WERI-Rb-1 (cell line): ENCODE measurements at regions not wholly inside any gene's neighbourhood (a gene's known extent, or its start where the extent isn't known, plus 50 kb on each side); places are given as distances from the start of the nearest gene placed in this dataset.

Experiments used
- DNase-seq: peaks from one replicate; pipeline ENCODE4 v3.0.0-alpha.2; 2020
- H3K27ac ChIP-seq: fragments of 250-450 bp; sonication (Bioruptor Pico); 2 replicates; pipeline ENCODE4 v1.5.1; 2020; ENCODE audit warnings: mild to moderate bottlenecking, moderate library complexity
- H3K27me3 ChIP-seq: fragments of 250-450 bp; sonication (Bioruptor Pico); 2 replicates; pipeline ENCODE4 v1.5.1; 2021; ENCODE audit warnings: mild to moderate bottlenecking, low read depth, moderate library complexity; ENCODE audit not compliant: insufficient read depth, severe bottlenecking
- H3K36me3 ChIP-seq: fragments of 250-450 bp; sonication (Bioruptor Pico); 2 replicates; pipeline ENCODE4 v1.5.1; 2020; ENCODE audit warnings: mild to moderate bottlenecking, moderate library complexity
- H3K4me3 ChIP-seq: 2 replicates; pipeline ENCODE4 v1.5.1; 2011; ENCODE audit warnings: low read depth, mild to moderate bottlenecking, control low read depth, low read length
- H3K9me3 ChIP-seq: fragments of 250-450 bp; sonication (Bioruptor Pico); 2 replicates; pipeline ENCODE4 v1.5.1; 2021; ENCODE audit warnings: mild to moderate bottlenecking, moderate library complexity; ENCODE audit not compliant: severe bottlenecking
- TF ChIP-seq, protein P1 (sequence below): IDR thresholded peaks from 2 replicates; pipeline ENCODE4 v1.5.1; 2011; ENCODE audit warnings: low read depth, mild to moderate bottlenecking, control low read depth, inconsistent platforms, low read length

DNA sequence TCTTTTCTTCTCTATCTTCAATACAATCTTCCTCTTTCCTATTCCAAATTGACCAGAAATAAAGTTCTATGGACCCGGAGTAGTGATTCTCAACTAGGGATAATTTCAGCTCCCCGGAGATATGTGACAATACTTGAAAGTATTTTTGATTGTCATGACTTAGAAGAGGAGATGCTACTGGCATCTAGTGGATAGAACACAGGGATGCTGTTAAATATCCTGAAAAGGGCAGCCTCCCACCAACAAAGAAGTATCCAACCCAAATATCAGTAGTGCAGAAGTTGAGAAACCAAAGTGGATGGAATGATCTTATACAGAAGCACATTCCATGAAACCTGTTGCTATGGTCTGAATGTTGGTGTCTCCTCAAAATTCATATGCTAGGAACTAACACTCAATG, 65.7 kb upstream of the NDST3 start:
- TF ChIP-seq, protein P1, sequence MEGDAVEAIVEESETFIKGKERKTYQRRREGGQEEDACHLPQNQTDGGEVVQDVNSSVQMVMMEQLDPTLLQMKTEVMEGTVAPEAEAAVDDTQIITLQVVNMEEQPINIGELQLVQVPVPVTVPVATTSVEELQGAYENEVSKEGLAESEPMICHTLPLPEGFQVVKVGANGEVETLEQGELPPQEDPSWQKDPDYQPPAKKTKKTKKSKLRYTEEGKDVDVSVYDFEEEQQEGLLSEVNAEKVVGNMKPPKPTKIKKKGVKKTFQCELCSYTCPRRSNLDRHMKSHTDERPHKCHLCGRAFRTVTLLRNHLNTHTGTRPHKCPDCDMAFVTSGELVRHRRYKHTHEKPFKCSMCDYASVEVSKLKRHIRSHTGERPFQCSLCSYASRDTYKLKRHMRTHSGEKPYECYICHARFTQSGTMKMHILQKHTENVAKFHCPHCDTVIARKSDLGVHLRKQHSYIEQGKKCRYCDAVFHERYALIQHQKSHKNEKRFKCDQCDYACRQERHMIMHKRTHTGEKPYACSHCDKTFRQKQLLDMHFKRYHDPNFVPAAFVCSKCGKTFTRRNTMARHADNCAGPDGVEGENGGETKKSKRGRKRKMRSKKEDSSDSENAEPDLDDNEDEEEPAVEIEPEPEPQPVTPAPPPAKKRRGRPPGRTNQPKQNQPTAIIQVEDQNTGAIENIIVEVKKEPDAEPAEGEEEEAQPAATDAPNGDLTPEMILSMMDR: no peak
- Histone ChIP-seq H3K27me3 (no peaks in the 10 kb centered on the region), H3K27ac (no peak overlapping the region), H3K36me3 (no peaks in the 10 kb centered on the region), H3K9me3 (no peaks in the 10 kb centered on the region), H3K4me3 (no peak overlapping the region)
- DNase-seq: no peak

DNA sequence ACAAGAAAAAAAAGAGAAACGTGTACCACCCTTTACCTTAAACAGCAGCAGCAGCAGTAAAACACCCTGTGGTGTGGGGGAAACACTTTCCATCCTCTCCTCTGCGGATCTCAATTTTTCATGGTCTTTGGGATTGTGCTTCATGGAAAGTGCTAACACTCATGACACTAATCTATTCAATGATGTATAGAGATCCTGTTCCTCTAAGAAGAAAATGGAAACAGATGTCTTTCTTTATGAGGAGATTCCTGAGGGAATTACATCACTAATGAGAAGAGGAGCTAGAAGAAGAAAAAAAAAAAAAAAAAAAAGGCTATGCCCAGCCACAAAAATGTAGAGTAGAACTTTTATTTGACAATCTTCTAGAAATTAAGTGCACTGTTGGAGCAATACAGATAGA, 62.9 kb upstream of the NDST3 start:
- Histone ChIP-seq H3K36me3 (no peaks in the 10 kb centered on the region), H3K4me3 (no peak overlapping the region), H3K27me3 (no peaks in the 10 kb centered on the region), H3K9me3 (no peaks in the 10 kb centered on the region), H3K27ac (no peak overlapping the region)
- peak; percentile 31 for DNase-seq
- TF ChIP-seq, protein P1: no peak

DNA sequence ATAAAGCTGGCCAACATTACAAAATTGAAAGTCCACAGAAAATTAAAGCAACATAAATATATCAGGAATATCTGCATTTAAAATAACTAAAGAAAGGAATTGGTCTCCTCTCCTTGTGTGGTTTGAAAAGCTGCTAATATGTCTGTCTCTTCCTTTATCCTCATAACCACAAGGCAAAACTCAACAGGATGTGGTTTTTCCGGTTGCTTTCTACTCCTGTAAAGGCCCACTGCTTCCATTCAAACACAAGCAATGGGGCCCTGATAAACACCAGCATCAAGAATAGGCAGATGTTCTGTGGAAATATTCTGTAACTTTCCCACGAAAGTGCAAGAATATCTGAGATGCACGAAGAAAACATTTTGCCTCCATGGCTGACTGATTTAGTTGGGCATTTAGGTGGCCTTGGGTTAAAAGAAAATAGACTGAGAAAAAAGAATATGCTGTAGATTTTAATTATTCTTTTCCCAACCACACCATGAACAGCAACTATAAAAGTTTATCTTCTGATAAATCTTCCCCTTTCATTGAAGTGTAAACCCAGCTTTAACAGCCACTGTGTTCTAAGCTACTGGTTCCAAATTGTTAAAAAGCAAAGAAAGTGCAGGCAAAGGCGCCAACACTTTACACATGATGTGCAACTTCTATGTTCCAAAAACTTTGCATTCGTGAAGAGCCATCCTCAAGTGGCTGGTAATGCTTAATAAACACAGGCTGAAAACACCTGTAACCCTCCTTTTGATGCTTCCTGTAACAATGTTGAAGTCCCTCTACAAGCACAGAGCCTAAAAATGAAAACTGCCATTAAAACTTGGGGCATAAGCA, 50.5 kb upstream of the NDST3 start:
- TF ChIP-seq, protein P1: no peak
- Histone ChIP-seq H3K4me3 (no peak overlapping the region), H3K36me3 (no peaks in the 10 kb centered on the region), H3K27ac (no peak overlapping the region), H3K9me3 (no peaks in the 10 kb centered on the region), H3K27me3 (no peaks in the 10 kb centered on the region)
- no peak for DNase-seq

DNA sequence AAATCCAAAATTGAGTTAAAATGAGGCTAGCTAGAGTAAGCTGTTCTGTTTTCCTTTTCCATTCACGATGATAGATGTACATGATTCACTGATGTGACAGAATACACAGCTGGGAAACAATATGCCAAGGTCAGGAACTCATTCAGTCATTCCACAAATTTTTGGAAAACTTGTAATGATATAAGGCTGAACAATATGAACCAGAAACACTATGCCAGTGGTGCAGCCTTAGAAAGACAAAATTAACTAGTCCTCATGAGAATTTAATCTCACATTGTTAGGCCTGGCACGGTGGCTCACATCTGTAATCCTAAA, 50.0 kb upstream of the NDST3 start:
- TF ChIP-seq, protein P1: no peak
- no peaks in the 10 kb centered on the region for H3K27me3 ChIP-seq
- no peaks in the 10 kb centered on the region for H3K9me3 ChIP-seq
- no peak for DNase-seq
- H3K36me3 ChIP-seq: no peaks in the 10 kb centered on the region
- H3K4me3 ChIP-seq: no peak overlapping the region
- H3K27ac ChIP-seq: no peak overlapping the region
